HFFc6 (cell line): ENCODE measurements at regions not wholly inside any gene's neighbourhood (a gene's known extent, or its start where the extent isn't known, plus 50 kb on each side); places are given as distances from the start of the nearest gene placed in this dataset.
"Not testable (repeated sequence)": the region's sequence is repeated elsewhere in the genome, so short reads cannot be mapped to it uniquely, and the experiment has no call there.

Experiments used
- DNase-seq: peaks from one replicate; pipeline ENCODE4 v3.0.0-alpha.2; 2018
- H3K27ac Mint-ChIP-seq: 2 replicates; pipeline ENCODE4 v1.8.0; 2020; ENCODE audit warnings: mild to moderate bottlenecking, mixed read lengths
- H3K27me3 Mint-ChIP-seq: 2 replicates; pipeline ENCODE4 v1.8.0; 2021; ENCODE audit warnings: mild to moderate bottlenecking, moderate library complexity, mixed read lengths; ENCODE audit not compliant: insufficient read depth
- H3K36me3 Mint-ChIP-seq: 2 replicates; pipeline ENCODE4 v1.8.0; 2021; ENCODE audit warnings: low read depth, mixed read lengths
- H3K4me1 Mint-ChIP-seq: 2 replicates; pipeline ENCODE4 v1.8.0; 2020; ENCODE audit warnings: low read depth, mixed read lengths
- H3K4me3 Mint-ChIP-seq: 2 replicates; pipeline ENCODE4 v1.8.0; 2020; ENCODE audit warnings: mild to moderate bottlenecking, moderate library complexity, mixed read lengths
- H3K9me3 Mint-ChIP-seq: 2 replicates; pipeline ENCODE4 v1.8.0; 2020; ENCODE audit warnings: mild to moderate bottlenecking, mixed read lengths
- TF ChIP-seq, protein P1 (sequence below): fragments of 200-600 bp; sonication (generic); IDR thresholded peaks from 2 replicates; pipeline ENCODE4 v1.5.0; 2021; ENCODE audit warnings: antibody characterized with exemption, mild to moderate bottlenecking

DNA sequence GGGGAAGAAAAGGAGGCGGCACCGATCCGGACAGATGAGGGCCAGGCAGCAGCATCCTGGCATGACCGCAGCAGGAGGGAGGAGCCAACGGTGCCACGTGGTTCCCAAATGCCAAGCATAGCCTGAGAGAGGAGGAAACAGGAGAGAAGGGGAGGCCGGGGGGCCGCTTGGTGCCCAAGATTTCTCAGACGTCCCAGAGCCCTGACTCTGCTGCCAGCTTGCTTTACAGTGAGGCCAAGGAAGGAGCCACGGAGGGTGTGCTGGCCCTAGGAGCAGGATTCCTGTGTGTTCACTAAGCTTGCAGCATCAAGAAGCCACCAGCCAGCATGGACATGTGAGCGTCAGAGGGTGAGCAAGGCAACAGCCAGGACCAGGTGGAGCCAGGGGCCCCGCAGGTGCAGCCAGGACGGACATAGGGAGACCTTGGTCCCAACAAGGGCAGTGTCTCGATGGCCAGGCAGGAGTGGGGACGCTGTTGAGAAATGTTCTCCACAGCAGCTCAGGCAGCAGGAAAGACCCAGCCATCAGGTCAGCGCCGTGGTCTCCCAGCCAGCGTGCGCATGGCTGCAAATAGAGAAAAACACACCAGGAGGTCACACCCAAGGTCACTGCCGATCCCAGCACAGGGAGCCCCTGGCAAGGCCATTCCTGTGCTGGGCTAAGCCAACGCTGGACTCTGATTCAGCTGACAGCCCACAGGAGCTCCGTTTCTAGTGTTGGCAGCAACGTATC lies 143.7 kb downstream of the DLL1 start:
- H3K27me3 Mint-ChIP-seq = peaks cover 1% of the 10 kb centered on the region; the same call in 1 of the 2 replicates
- no peak for DNase-seq
- 0 out of 2 replicates have a peak, but pooled peaks cover 6% of the 10 kb centered on the region for H3K36me3 Mint-ChIP-seq
- H3K4me3 Mint-ChIP-seq = no peak overlapping the region
- H3K9me3 Mint-ChIP-seq = peaks cover 51% of the 10 kb centered on the region
- H3K4me1 Mint-ChIP-seq = no peaks in the 10 kb centered on the region
- TF ChIP-seq, protein P1, sequence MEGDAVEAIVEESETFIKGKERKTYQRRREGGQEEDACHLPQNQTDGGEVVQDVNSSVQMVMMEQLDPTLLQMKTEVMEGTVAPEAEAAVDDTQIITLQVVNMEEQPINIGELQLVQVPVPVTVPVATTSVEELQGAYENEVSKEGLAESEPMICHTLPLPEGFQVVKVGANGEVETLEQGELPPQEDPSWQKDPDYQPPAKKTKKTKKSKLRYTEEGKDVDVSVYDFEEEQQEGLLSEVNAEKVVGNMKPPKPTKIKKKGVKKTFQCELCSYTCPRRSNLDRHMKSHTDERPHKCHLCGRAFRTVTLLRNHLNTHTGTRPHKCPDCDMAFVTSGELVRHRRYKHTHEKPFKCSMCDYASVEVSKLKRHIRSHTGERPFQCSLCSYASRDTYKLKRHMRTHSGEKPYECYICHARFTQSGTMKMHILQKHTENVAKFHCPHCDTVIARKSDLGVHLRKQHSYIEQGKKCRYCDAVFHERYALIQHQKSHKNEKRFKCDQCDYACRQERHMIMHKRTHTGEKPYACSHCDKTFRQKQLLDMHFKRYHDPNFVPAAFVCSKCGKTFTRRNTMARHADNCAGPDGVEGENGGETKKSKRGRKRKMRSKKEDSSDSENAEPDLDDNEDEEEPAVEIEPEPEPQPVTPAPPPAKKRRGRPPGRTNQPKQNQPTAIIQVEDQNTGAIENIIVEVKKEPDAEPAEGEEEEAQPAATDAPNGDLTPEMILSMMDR = no peak
- H3K27ac Mint-ChIP-seq = no peak overlapping the region

GRCh38 chr6:170146640-170147039 lies 144.2 kb downstream of the DLL1 start:
- Mint-ChIP-seq H3K4me1 (no peaks in the 10 kb centered on the region), H3K9me3 (peaks cover 53% of the 10 kb centered on the region), H3K27ac (no peak overlapping the region), H3K4me3 (no peak overlapping the region), H3K36me3 (0 out of 2 replicates have a peak, but pooled peaks cover 6% of the 10 kb centered on the region), H3K27me3 (peaks cover 1% of the 10 kb centered on the region; the same call in 1 of the 2 replicates)
- no peak for DNase-seq
- TF ChIP-seq, protein P1 = no peak

DNA sequence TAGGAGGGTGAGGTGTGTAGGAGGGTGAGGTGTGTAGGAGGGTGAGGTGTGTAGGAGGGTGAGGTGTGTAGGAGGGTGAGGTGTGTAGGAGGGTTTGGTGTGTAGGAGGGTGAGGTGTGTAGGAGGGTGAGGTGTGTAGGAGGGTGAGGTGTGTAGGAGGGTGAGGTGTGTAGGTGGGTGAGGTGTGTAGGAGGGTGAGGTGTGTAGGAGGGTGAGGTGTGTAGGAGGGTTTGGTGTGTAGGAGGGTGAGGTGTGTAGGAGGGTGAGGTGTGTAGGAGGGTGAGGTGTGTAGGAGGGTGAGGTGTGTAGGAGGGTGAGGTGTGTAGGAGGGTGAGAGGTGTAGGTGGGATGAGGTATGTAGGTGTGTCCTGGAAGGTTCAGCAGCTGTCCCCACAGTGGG lies 144.7 kb downstream of the DLL1 start:
- not testable (repeated sequence) for H3K36me3 Mint-ChIP-seq, DNase-seq, H3K4me3 Mint-ChIP-seq, H3K27me3 Mint-ChIP-seq, H3K27ac Mint-ChIP-seq, H3K4me1 Mint-ChIP-seq
- H3K9me3 Mint-ChIP-seq = peaks cover 53% of the 10 kb centered on the region

GRCh38 chr6:170145716-170146115 lies 145.2 kb downstream of the DLL1 start:
- H3K27me3 Mint-ChIP-seq, H3K27ac Mint-ChIP-seq, H3K36me3 Mint-ChIP-seq, H3K4me3 Mint-ChIP-seq, H3K4me1 Mint-ChIP-seq, DNase-seq: not testable (repeated sequence)
- H3K9me3 Mint-ChIP-seq = peaks cover 55% of the 10 kb centered on the region

DNA sequence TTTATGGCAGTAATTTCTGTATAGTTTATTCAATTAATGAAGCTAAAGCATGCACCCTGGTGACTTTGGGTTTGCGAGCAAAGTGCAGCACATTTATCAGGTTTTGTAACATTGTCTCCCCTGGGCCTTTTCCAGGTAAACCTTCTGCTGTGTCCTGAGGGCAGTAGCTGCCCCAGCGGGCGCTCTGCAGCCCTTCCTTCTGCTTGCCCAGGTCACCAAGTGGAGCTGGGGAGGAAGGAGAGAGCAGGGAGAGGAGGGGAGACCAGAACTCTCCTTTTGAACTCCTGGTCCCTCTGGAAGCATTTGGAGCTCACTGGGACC lies 145.6 kb downstream of the DLL1 start:
- TF ChIP-seq, protein P1 = no peak
- H3K27ac Mint-ChIP-seq = no peak overlapping the region
- peaks cover 56% of the 10 kb centered on the region for H3K9me3 Mint-ChIP-seq
- no peaks in the 10 kb centered on the region for H3K4me1 Mint-ChIP-seq
- 0 out of 2 replicates have a peak, but pooled peaks cover 6% of the 10 kb centered on the region for H3K36me3 Mint-ChIP-seq
- no peak for DNase-seq
- no peak overlapping the region for H3K4me3 Mint-ChIP-seq
- peaks cover 1% of the 10 kb centered on the region; the same call in 1 of the 2 replicates for H3K27me3 Mint-ChIP-seq

DNA sequence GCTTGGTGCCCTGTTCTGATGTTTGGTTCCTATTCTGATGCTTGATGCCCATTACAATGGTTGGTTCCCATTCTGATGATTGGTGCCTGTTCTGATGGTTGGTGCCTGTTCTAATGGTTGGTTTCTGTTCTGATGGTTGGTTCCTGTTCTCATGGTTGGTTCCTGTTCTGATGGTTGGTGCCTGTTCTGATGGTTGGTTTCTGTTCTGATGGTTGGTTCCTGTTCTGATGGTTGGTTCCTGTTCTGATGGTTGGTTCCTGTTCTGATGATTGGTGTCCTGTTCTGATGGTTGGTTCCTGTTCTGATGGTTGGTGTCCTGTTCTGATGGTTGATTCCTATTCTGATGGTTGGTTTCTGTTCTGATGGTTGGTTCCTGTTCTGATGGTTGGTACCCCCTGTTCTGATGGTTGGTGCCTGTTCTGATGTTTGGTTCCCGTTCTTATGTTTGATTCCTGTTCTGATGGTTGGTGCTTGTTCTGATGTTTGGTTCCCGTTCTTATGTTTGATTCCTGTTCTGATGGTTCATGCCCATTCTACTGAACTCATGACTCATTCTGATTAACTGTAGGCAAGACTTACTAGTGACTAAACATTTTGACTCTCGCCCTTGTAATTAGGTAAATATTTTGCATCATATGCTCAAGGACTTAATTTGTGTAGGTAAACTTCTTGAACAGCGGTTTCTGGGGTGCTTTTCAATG lies 146.2 kb downstream of the DLL1 start:
- Mint-ChIP-seq H3K4me1 (no peaks in the 10 kb centered on the region), H3K9me3 (peaks cover 61% of the 10 kb centered on the region)

More for the DNA sequence above, 146.2 kb downstream of the DLL1 start:
- H3K27ac Mint-ChIP-seq = no peak overlapping the region
- no peak for DNase-seq
- no peak overlapping the region for H3K4me3 Mint-ChIP-seq
- TF ChIP-seq, protein P1 = no peak
- H3K36me3 Mint-ChIP-seq = 0 out of 2 replicates have a peak, but pooled peaks cover 6% of the 10 kb centered on the region
- no peaks in the 10 kb centered on the region; the same call in 1 of the 2 replicates for H3K27me3 Mint-ChIP-seq
